Stomach (tissue), 8 donors: ENCODE measurements at regions not wholly inside any gene's neighbourhood (a gene's known extent, or its start where the extent isn't known, plus 50 kb on each side); places are given as distances from the start of the nearest gene placed in this dataset.
A peak's percentile ranks its signal among the peaks of the same experiment; 100 is the strongest.

ENCODE experiments used
- DNase-seq, 2 donors: peaks; one replicate each; pipeline versions ENCODE4 v3.0.0 to v3.0.0-alpha.2; 2013 to 2019
- H3K27ac ChIP-seq, 5 donors: fragments of 200-600 bp in 4 of 5; sonication (generic) in 4 of 5; one replicate each; pipeline ENCODE4 v1.5.1; 2013 to 2019; ENCODE audit warnings: mild to moderate bottlenecking in 1 of 5, moderate library complexity in 1 of 5
- H3K27me3 ChIP-seq, 3 donors: fragments of 200-600 bp; sonication (generic); one replicate each; pipeline ENCODE4 v1.5.1; 2017 to 2019; ENCODE audit warnings: mixed run types in 1 of 3
- H3K36me3 ChIP-seq, 4 donors: fragments of 200-600 bp; sonication (generic); 1 replicate in 3 of 4; 2 replicates in 1 of 4; pipeline ENCODE4 v1.5.1; 2016 to 2019
- H3K4me1 ChIP-seq, 4 donors: fragments of 200-600 bp; sonication (generic); one replicate each; pipeline ENCODE4 v1.5.1; 2016 to 2019
- H3K4me3 ChIP-seq, 4 donors: fragments of 200-600 bp; sonication (generic) in 3 of 4; one replicate each; pipeline ENCODE4 v1.5.1; 2016 to 2019; ENCODE audit warnings: mild to moderate bottlenecking in 1 of 4
- H3K9me3 ChIP-seq, 4 donors: fragments of 200-600 bp; sonication (generic); one replicate each; pipeline ENCODE4 v1.5.1; 2016 to 2019
- EP300 ChIP-seq: sonication (generic); formaldehyde crosslinking; IDR thresholded peaks from one replicate; pipeline ENCODE4 v1.6.1; 2017; ENCODE audit warnings: antibody characterized with exemption
- POLR2A ChIP-seq, 4 donors: fragments of 450-650 bp; IDR thresholded peaks; one replicate each; pipeline ENCODE4 v1.6.1; 2016; ENCODE audit warnings: antibody characterized with exemption in 4 of 4, control low read depth in 2 of 4, mild to moderate bottlenecking in 1 of 4, moderate library complexity in 1 of 4
- POLR2AphosphoS5 ChIP-seq, 3 donors: sonication (generic); formaldehyde crosslinking; IDR thresholded peaks; one replicate each; pipeline ENCODE4 v1.6.1; 2016; ENCODE audit warnings: antibody characterized with exemption in 3 of 3
- WGBS, 5 donors: extraction: QIAGEN DNeasy Blood & Tissue Kit in 3 of 5; methylation state at CpG; one replicate each; pipeline versions ENCODE4 v1.1.5 to v1.1.7; 2013 to 2018; 5-methylcytosine and 5-hydroxymethylcytosine counted together
- intact Hi-C: fragments of 100-400 bp; cut with DNase I; formaldehyde crosslinking; loops from one replicate; pipeline ENCODE4 v1.15.1; 2023; ENCODE audit warnings: low total_unique reads
- TF ChIP-seq, protein P1 (sequence below), 7 experiments: fragments of 450-650 bp in 4 of 7; fragments of 200-600 bp in 3 of 7; sonication (generic) in 3 of 7; IDR thresholded peaks; one replicate each; pipeline ENCODE4 v1.5.1; 2016 to 2019; ENCODE audit warnings: antibody characterized with exemption in 7 of 7, control low read depth in 2 of 7, mild to moderate bottlenecking in 1 of 7
- donor health status: healthy with polysubstance abuse.
- donor health status: Bipolar disorder and iron deficiency.
- donor health status: healthy.

DNA sequence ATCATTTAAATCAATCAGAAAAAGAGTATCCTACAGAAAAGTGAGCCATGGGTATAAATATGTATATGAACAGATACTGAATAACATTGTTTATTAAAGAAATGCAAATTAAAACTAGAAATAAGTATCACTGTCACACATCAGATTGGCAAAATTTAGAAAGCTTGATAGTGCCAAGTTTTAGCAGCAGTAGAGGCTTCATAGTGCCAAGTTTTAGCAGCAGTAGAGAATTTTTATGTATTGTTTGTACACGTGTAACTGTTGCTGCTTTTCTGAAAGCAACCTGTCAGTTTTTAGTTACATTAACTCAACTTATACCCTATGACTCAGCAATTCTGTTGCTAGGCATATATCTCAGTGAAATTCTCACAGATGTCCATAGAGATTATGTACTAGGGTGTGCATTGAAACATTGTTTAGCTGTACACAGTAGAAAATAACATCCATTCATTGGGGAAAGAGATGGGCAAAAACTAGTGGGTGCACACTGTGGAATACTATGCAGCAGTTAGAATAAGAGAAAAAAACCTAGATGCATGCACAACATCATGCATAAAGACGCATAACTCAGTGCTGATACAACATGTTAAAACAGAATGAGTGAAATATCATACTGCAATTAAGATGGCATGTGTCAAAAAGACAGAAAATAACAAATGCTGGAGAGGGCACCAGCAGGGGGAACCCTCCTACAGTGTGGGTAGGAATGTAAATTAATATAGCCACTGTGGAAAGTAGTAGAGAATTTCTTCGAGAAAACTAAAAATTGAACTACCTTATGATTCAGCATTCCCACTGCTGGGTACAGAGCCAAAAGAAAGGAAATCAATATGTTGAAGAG lies 294.5 kb upstream of the NT5C1B start:
- Histone ChIP-seq H3K27ac (no peak overlapping the region), H3K27me3 (no peaks in the 10 kb centered on the region), H3K4me1 (no peaks in the 10 kb centered on the region), H3K4me3 (no peak overlapping the region), H3K9me3 (no peaks in the 10 kb centered on the region), H3K36me3 (no peaks in the 10 kb centered on the region)
- 60 to 77% (median 72%) methylated on average over 3 of the region's 3 CpGs for WGBS, 5 donors
- intact Hi-C loops, result no loop called here
- no peak for DNase-seq
- no peak for TF ChIP-seq POLR2A (IDR thresholded peaks at IDR 0.05)
- TF ChIP-seq, protein P1, sequence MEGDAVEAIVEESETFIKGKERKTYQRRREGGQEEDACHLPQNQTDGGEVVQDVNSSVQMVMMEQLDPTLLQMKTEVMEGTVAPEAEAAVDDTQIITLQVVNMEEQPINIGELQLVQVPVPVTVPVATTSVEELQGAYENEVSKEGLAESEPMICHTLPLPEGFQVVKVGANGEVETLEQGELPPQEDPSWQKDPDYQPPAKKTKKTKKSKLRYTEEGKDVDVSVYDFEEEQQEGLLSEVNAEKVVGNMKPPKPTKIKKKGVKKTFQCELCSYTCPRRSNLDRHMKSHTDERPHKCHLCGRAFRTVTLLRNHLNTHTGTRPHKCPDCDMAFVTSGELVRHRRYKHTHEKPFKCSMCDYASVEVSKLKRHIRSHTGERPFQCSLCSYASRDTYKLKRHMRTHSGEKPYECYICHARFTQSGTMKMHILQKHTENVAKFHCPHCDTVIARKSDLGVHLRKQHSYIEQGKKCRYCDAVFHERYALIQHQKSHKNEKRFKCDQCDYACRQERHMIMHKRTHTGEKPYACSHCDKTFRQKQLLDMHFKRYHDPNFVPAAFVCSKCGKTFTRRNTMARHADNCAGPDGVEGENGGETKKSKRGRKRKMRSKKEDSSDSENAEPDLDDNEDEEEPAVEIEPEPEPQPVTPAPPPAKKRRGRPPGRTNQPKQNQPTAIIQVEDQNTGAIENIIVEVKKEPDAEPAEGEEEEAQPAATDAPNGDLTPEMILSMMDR (IDR thresholded peaks at IDR 0.05), result peak in 1 of 7 experiments; percentile 17

- H3K4me3 ChIP-seq, result no peak overlapping the region
- H3K4me1 ChIP-seq, result no peaks in the 10 kb centered on the region
- WGBS, 5 donors, result 91 to 100% (median 96%) methylated on average over 2 of the region's 2 CpGs
- no peak overlapping the region for H3K27ac ChIP-seq
- no peaks in the 10 kb centered on the region for H3K9me3 ChIP-seq
- no peaks in the 10 kb centered on the region for H3K27me3 ChIP-seq
- TF ChIP-seq POLR2AphosphoS5 (IDR thresholded peaks at IDR 0.05), result no peak
- TF ChIP-seq EP300, result no peak
- no peak for TF ChIP-seq POLR2A (IDR thresholded peaks at IDR 0.05)
- TF ChIP-seq, protein P1 (IDR thresholded peaks at IDR 0.05), result no peak
- H3K36me3 ChIP-seq, result no peaks in the 10 kb centered on the region
- intact Hi-C loops, result no loop called here
- DNase-seq, result no peak
Measured at GRCh38 chr2:18871430-18871829, 282.1 kb upstream of the NT5C1B start.

GRCh38 chr2:18870307-18870706 lies 280.9 kb upstream of the NT5C1B start:
- Histone ChIP-seq H3K9me3 (no peaks in the 10 kb centered on the region), H3K36me3 (no peaks in the 10 kb centered on the region), H3K27me3 (no peaks in the 10 kb centered on the region), H3K27ac (no peak overlapping the region), H3K4me1 (no peaks in the 10 kb centered on the region), H3K4me3 (no peak overlapping the region)
- no peak for DNase-seq
- intact Hi-C loops, result no loop called here
- TF ChIP-seq EP300 (no peak), POLR2A (IDR thresholded peaks at IDR 0.05) (no peak), POLR2AphosphoS5 (IDR thresholded peaks at IDR 0.05) (no peak)
- TF ChIP-seq, protein P1 (IDR thresholded peaks at IDR 0.05), result no peak

- intact Hi-C loops, result no loop called here
- H3K27ac ChIP-seq, result no peak overlapping the region
- DNase-seq, result no peak
- no peak overlapping the region for H3K4me3 ChIP-seq
- TF ChIP-seq, protein P1 (IDR thresholded peaks at IDR 0.05), result no peak
- TF ChIP-seq EP300 (no peak), POLR2AphosphoS5 (IDR thresholded peaks at IDR 0.05) (no peak), POLR2A (IDR thresholded peaks at IDR 0.05) (no peak)
- H3K36me3 ChIP-seq, result no peaks in the 10 kb centered on the region
- no peaks in the 10 kb centered on the region for H3K27me3 ChIP-seq
- H3K9me3 ChIP-seq, result no peaks in the 10 kb centered on the region
- H3K4me1 ChIP-seq, result no peaks in the 10 kb centered on the region
Measured at GRCh38 chr2:18861951-18862350, 272.6 kb upstream of the NT5C1B start.
